NCI-H82 (cell line): ENCODE measurements at regions not wholly inside any gene's neighbourhood (a gene's known extent, or its start where the extent isn't known, plus 50 kb on each side); places are given as distances from the start of the nearest gene placed in this dataset.

Experiments used
- DNase-seq: peaks from one replicate; lab custom pipeline; 2025; lab: John Stamatoyannopoulos, UW

DNA sequence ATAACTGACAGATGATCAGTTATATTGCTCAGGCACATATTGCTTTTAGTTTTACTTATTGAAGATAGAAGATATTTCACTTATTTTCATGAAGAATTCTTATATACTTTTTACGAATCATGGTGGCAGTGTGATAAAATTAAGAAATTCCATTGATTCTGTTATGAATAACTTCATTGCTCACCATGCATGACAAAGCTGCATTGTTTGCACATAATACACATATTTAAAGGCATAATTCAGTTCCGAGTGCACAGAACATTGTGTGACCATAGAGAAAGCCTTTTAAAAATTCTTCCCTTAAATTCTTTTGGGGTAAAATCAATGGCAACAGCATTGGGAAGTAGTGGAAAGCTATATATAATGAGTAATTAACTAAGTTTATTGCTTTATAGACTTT, 82.5 kb upstream of the NAALADL2 start:
- DNase-seq = no peak

- DNase-seq = no peak
These were observed 81.3 kb upstream of the NAALADL2 start for GRCh38 chr3:174777813-174778212.

DNA sequence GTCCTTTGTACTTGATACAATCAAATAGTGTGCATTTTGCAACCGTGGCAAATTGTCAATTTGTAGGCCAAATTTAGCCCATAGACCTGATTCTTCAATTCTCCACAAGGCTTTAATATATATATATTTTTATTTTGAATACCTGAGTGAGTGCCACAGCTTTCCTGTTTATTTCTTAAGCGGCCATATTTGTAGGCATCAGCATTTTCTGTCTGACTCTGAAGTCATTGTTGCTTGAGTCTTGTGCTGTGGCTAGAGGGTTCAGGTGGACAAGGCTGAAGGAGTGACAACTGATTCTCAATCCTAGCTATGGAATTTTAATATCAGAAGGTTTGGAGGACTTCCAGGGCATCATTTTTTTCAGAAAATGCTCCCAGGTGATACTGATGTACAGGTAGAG, 75.6 kb upstream of the NAALADL2 start:
- no peak for DNase-seq

DNA sequence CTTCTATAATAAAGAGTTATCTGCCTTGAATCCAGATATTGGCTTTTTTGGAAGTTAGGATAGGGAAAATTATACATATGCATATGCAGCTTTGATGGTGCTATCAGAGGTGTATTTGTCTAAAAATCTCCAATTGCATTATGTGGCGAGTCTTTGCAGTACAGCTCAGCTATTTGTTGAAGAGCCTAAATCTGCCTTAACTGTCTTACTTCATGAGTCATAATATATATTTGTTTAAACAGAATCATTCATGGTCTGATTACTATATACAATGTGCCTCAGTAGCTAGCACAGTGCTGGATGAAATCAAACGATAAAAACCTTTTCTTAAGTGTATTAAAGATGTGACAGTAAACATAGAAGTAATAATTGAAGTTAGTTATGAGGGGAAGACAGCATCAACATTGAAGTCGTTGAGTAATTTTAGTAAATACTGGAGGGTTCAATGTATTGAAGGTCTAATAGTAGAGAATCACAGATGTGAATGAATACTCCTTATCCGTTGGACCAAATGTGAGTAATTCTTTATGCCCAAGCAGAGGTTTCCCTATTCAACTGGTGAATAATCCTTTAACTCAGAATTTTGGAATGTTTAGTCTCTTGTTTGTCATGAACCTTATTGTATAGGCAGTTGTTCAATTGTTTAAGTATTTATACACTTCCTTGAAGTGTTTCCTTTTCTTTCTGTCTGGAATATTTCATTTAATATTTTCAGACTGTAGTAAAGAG, 74.8 kb upstream of the NAALADL2 start:
- no peak for DNase-seq

DNA sequence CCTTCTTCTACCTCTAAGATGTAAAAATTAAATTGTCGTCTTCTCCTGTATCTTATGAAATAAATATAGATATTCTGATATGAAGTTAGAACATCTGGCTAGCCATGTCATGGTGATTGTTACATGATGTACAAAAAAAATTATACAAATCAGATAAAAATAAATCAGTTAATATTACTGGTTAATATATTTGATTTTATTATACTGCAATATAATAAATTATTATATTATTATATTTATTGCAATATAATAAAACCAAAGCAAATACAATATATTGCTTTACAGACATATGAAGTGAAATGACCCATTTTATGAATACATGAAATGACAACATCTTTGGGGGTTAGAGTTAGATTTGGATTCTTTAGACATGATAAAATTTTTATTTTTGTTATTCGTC, 72.3 kb upstream of the NAALADL2 start:
- no peak for DNase-seq

DNA sequence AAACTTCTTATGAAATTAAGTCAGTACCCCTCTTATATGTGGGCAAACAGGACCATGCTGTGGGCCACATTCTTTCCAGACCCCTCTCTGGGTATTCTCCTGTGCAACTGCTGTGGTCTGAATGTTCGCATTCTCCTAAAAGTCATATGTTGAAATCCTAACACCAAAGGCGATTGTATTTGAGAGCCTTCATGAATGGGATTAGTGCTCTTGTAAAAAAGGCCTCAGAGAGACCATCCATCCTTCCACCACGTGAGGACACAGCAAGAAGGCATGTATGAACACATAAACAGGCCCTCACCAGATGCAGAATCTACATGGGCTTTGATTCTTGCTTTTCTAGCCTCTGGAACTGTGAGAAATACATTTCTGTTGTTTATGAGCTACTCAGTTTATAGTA, 68.0 kb upstream of the NAALADL2 start:
- no peak for DNase-seq

GRCh38 chr3:174792864-174793263, 66.3 kb upstream of the NAALADL2 start:
- no peak for DNase-seq
